Bronchial epithelial cell (primary cell): ENCODE measurements at regions not wholly inside any gene's neighbourhood (a gene's known extent, or its start where the extent isn't known, plus 50 kb on each side); places are given as distances from the start of the nearest gene placed in this dataset.
"Not testable (repeated sequence)": the region's sequence is repeated elsewhere in the genome, so short reads cannot be mapped to it uniquely, and the experiment has no call there.

ENCODE experiments used
- DNase-seq: peaks from one replicate; pipeline ENCODE4 v3.0.0-alpha.2; 2010; ENCODE audit warnings: low read depth
- FAIRE-seq: peaks from 2 replicates; lab custom pipeline; 2011; peaks lifted over from hg19 to GRCh38; lab: Jason Lieb, UNC
- H3K27me3 ChIP-seq: 2 replicates; pipeline ENCODE4 v1.5.1; 2011; ENCODE audit warnings: low read length; ENCODE audit not compliant: control insufficient read depth, insufficient read depth
- H3K36me3 ChIP-seq: 2 replicates; pipeline ENCODE4 v1.5.1; 2011; ENCODE audit warnings: low read length; ENCODE audit not compliant: control insufficient read depth, insufficient read depth
- H3K4me3 ChIP-seq: 2 replicates; pipeline ENCODE4 v1.5.1; 2011; ENCODE audit warnings: mild to moderate bottlenecking, low read depth, low read length, control low read depth
- CTCF ChIP-seq: IDR thresholded peaks from 2 replicates; pipeline ENCODE4 v1.5.1; 2011; ENCODE audit warnings: mild to moderate bottlenecking, moderate library complexity, low read length, control low read depth, inconsistent platforms; ENCODE audit not compliant: insufficient read depth, severe bottlenecking

DNA sequence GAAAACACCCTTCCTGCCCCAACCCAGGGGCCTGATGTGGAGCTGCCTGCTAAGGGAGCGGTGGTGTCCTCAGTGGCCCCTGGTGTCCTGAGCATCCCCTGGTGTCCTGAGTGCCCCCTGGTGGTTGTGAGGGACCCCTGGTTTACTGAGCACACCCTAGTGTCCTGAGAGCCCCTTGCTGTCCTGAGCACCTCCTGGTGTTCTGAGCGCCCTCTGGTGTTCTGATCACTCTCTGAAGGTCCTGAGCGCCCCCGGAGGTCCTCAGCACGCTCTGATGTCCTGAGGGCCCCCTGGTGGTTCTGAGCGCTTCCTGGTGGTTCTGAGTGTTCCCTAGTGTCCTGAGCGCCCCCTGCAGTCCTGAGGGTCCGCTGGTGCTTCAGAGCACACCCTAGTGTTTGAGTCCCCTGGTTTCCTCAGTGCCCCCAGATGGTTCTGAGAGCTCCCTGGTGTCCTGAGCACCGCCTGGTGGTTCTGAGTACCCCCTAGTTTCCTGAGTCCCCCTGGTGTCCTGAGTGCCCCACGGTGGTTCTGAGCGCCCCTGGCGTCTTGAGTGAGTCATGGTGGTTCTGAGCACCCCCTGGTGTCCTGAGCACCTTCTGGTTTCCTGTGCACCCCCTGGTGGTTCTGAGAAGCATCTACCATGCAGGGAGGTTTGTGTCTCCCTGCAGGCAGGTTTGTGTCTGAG is 1004.2 kb downstream of the TMEM121 start:
- Histone ChIP-seq H3K27me3 (no peaks in the 10 kb centered on the region), H3K4me3 (no peak overlapping the region), H3K36me3 (no peaks in the 10 kb centered on the region)
- DNase-seq (no peak), FAIRE-seq (no peak)
- no peak for TF ChIP-seq CTCF

- not testable (repeated sequence) for H3K27me3 ChIP-seq, H3K36me3 ChIP-seq, FAIRE-seq, H3K4me3 ChIP-seq, DNase-seq
Observed at GRCh38 chr14:106537597-106537996, 1011.2 kb downstream of the TMEM121 start.

GRCh38 chr14:106538201-106538600 is 1011.8 kb downstream of the TMEM121 start:
- Histone ChIP-seq H3K27me3 (no peaks in the 10 kb centered on the region), H3K36me3 (no peaks in the 10 kb centered on the region), H3K4me3 (no peak overlapping the region)
- FAIRE-seq (no peak), DNase-seq (no peak)
- TF ChIP-seq CTCF: no peak

GRCh38 chr14:106547735-106548434 is 1021.5 kb downstream of the TMEM121 start:
- no peaks in the 10 kb centered on the region for H3K27me3 ChIP-seq
- DNase-seq (no peak), FAIRE-seq (no peak)
- no peak for TF ChIP-seq CTCF
- no peak overlapping the region for H3K4me3 ChIP-seq
- H3K36me3 ChIP-seq: no peaks in the 10 kb centered on the region

DNA sequence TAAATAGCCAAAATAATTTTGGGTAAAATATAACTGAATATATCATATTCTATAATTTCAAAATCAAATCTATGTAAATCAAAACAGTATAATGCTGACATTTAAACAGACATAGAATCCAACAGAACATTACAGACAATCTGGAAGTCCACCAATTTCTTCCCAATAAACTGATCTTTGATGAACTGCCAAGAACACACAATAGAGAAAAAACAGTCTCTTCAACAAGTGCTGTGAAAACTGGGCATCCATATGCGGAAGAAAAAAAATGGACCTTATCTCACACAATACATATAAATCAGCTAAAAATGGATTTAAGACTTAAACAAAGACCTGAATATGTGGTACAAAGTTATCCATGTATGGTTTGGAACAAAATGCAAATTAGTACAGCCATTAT is 1022.7 kb downstream of the TMEM121 start:
- DNase-seq: no peak
- Histone ChIP-seq H3K27me3 (no peaks in the 10 kb centered on the region), H3K4me3 (no peak overlapping the region), H3K36me3 (no peaks in the 10 kb centered on the region)
- no peak for TF ChIP-seq CTCF
- no peak for FAIRE-seq

DNA sequence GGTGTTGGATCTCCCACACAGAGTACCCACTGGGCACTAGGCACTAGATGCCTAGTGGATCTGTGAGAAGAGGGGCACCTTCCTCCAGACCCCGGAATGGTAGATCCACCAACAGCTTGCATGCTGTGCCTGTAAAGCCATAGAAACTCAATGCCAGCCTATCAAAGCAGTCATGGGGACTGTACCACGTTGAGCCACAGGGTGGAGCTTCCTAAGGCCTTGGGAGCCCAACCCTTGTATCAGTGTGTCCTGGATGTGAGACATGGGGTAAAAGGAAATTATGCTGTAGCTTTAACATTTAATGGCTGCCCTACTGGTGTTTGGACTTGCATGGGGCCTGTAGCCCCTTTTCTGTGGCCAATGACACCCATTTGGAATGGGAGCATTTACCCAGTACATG is 1024.9 kb downstream of the TMEM121 start:
- no peak for DNase-seq
- H3K36me3 ChIP-seq: no peaks in the 10 kb centered on the region
- FAIRE-seq: no peak
- TF ChIP-seq CTCF: no peak
- H3K27me3 ChIP-seq: no peaks in the 10 kb centered on the region
- no peak overlapping the region for H3K4me3 ChIP-seq

DNA sequence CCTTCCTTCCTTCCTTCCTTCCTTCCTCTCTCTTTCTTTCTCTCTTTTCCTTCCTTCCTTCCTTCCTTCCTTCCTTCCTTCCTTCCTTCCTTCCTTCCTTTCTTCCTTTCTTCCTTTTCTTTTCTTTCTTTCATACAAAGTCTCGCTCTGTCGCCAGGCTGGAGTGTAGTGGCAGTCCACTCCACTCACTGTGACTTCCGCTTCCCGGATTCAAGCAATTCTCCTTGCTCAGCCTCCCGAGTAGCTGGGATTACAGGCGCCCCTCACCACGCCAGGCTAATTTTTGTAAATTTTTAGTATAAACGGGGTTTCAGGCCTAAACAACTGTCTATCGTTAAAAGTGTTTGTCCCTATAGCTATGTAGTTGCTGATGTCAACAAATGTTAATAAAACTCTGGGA is 1029.8 kb downstream of the TMEM121 start:
- not testable (repeated sequence) for FAIRE-seq, H3K4me3 ChIP-seq, H3K27me3 ChIP-seq, H3K36me3 ChIP-seq, DNase-seq
